IMR-90 (cell line): ENCODE measurements at regions not wholly inside any gene's neighbourhood (a gene's known extent, or its start where the extent isn't known, plus 50 kb on each side); places are given as distances from the start of the nearest gene placed in this dataset.

Source experiments
- ATAC-seq: fragments of 200-7000 bp; cut with Tn5 transposase; 2 replicates; pipeline ENCODE4 v1.9.1; 2020; ENCODE audit warnings: low read depth, mild to moderate bottlenecking, moderate library complexity
- BruUV-seq: library from RNA; stranded (reverse); fragments of 400-500 nt; replicated peaks from 2 replicates; lab custom pipeline; 2021; lab: Mats Ljungman, UMichigan
- CTCF ChIA-PET: fragments of 300-600 bp; formaldehyde crosslinking; extraction: SDS; loops from one replicate; lab custom pipeline; 2021; ENCODE audit warnings: antibody characterized with exemption; lab: Yijun Ruan, JAX
- POLR2A ChIA-PET: fragments of 300-600 bp; sonication (Branson Sonifier 250); formaldehyde crosslinking; loops from one replicate; lab custom pipeline; 2022; ENCODE audit warnings: antibody characterized with exemption; ENCODE audit not compliant: unreplicated experiment; lab: Charles Lee
- DNase-seq: peaks from one replicate; pipeline ENCODE4 v3.0.0; 2013
- H2AFZ ChIP-seq: replicated peaks from 2 replicates; pipeline ENCODE3; 2013; ENCODE audit warnings: low read length, mild to moderate bottlenecking; ENCODE audit not compliant: poor library complexity
- H2AK5ac ChIP-seq: 2 replicates; pipeline ENCODE4 v1.6.1; 2013; ENCODE audit warnings: low read depth, low read length, inconsistent platforms
- H2AK9ac ChIP-seq: replicated peaks from 2 replicates; pipeline ENCODE3; 2013; ENCODE audit warnings: mild to moderate bottlenecking, low read depth, low read length, moderate library complexity; ENCODE audit not compliant: poor library complexity
- H2BK120ac ChIP-seq: 2 replicates; pipeline ENCODE4 v1.6.1; 2013; ENCODE audit warnings: low read depth, low read length, inconsistent platforms
- H2BK15ac ChIP-seq: 3 replicates; pipeline ENCODE4 v1.6.1; 2013; ENCODE audit warnings: low read depth, low read length, inconsistent platforms
- H2BK20ac ChIP-seq: 2 replicates; pipeline ENCODE4 v1.6.1; 2013; ENCODE audit warnings: low read depth, mild to moderate bottlenecking, inconsistent platforms, low read length, moderate library complexity
- H2BK5ac ChIP-seq: 2 replicates; pipeline ENCODE4 v1.6.1; 2013; ENCODE audit warnings: mild to moderate bottlenecking, low read depth, low read length, inconsistent platforms; ENCODE audit not compliant: poor library complexity, severe bottlenecking
- H3K14ac ChIP-seq: replicated peaks from 2 replicates; pipeline ENCODE4 v1.6.1; 2013; ENCODE audit warnings: low read depth, low read length, inconsistent platforms
- H3K18ac ChIP-seq: 2 replicates; pipeline ENCODE4 v1.6.1; 2013; ENCODE audit warnings: low read depth, low read length, control low read depth
- H3K23ac ChIP-seq: 2 replicates; pipeline ENCODE4 v1.6.1; 2013; ENCODE audit warnings: low read depth, low read length, inconsistent platforms
- H3K27ac ChIP-seq: 2 replicates; pipeline ENCODE4 v1.5.1; 2013; ENCODE audit warnings: mild to moderate bottlenecking, control low read depth, low read length; ENCODE audit not compliant: insufficient read depth
- H3K27me3 ChIP-seq: 2 replicates; pipeline ENCODE4 v1.6.1; 2013; ENCODE audit warnings: low read length; ENCODE audit not compliant: control insufficient read depth, insufficient read depth
- H3K36me3 ChIP-seq: 2 replicates; pipeline ENCODE4 v1.6.1; 2013; ENCODE audit warnings: low read length, mixed read lengths; ENCODE audit not compliant: control insufficient read depth, insufficient read depth
- H3K4ac ChIP-seq: 2 replicates; pipeline ENCODE4 v1.6.1; 2013; ENCODE audit warnings: low read depth, low read length, inconsistent platforms
- H3K4me1 ChIP-seq: 2 replicates; pipeline ENCODE4 v1.6.1; 2013; ENCODE audit warnings: low read length, mixed read lengths; ENCODE audit not compliant: control insufficient read depth, insufficient read depth
- H3K4me2 ChIP-seq: 2 replicates; pipeline ENCODE4 v1.6.1; 2013; ENCODE audit warnings: low read depth, mild to moderate bottlenecking, control low read depth, low read length, moderate library complexity
- H3K4me3 ChIP-seq: 2 replicates; pipeline ENCODE4 v1.5.1; 2013; ENCODE audit warnings: low read depth, mild to moderate bottlenecking, control low read depth, low read length, moderate library complexity; ENCODE audit not compliant: insufficient read depth
- H3K56ac ChIP-seq: 2 replicates; pipeline ENCODE4 v1.6.1; 2013; ENCODE audit warnings: low read length, inconsistent platforms; ENCODE audit not compliant: insufficient read depth; ENCODE audit errors: extremely low read depth
- H3K79me1 ChIP-seq, 2 experiments: 2 replicates each; pipeline ENCODE4 v1.6.1; 2013; ENCODE audit warnings: low read length in 2 of 2, inconsistent platforms in 1 of 2, low read depth in 1 of 2
- H3K9ac ChIP-seq: 2 replicates; pipeline ENCODE4 v1.6.1; 2013; ENCODE audit warnings: low read depth, low read length, control low read depth
- H3K9me1 ChIP-seq: 2 replicates; pipeline ENCODE4 v1.6.1; 2013; ENCODE audit warnings: low read length, inconsistent platforms; ENCODE audit not compliant: insufficient read depth
- H3K9me3 ChIP-seq: 2 replicates; pipeline ENCODE4 v1.6.1; 2013; ENCODE audit warnings: low read length; ENCODE audit not compliant: control insufficient read depth, insufficient read depth
- H4K20me1 ChIP-seq: 2 replicates; pipeline ENCODE4 v1.6.1; 2013; ENCODE audit warnings: low read length, inconsistent platforms; ENCODE audit not compliant: insufficient read depth
- H4K5ac ChIP-seq: 2 replicates; pipeline ENCODE4 v1.6.1; 2013; ENCODE audit warnings: mild to moderate bottlenecking, low read depth, low read length, control low read depth
- H4K8ac ChIP-seq, 2 experiments: 2 replicates each; pipeline ENCODE4 v1.6.1; 2013; ENCODE audit warnings: low read depth in 2 of 2, low read length in 2 of 2, control low read depth in 1 of 2, inconsistent platforms in 1 of 2
- H4K91ac ChIP-seq: 2 replicates; pipeline ENCODE4 v1.6.1; 2013; ENCODE audit warnings: low read depth, low read length, inconsistent platforms; ENCODE audit not compliant: insufficient read depth
- BHLHE40 ChIP-seq: fragments of 150-350 bp; IDR thresholded peaks from 2 replicates; pipeline ENCODE4 v1.6.1; 2016; ENCODE audit warnings: mild to moderate bottlenecking, low read depth, low read length
- CEBPB ChIP-seq: IDR thresholded peaks from 2 replicates; pipeline ENCODE4 v1.6.1; 2012; ENCODE audit warnings: low read depth, low read length, improper control_type of control experiment
- CHD1 ChIP-seq: IDR thresholded peaks from 2 replicates; pipeline ENCODE4 v1.6.1; 2012; ENCODE audit warnings: low read depth, low read length, improper control_type of control experiment
- CTCF ChIP-seq: conservative IDR thresholded peaks from 2 replicates; pipeline ENCODE4 v1.5.1; 2012; ENCODE audit warnings: mild to moderate bottlenecking, low read depth, low read length, improper control_type of control experiment
- FOS ChIP-seq: fragments of 150-350 bp; IDR thresholded peaks from 2 replicates; pipeline ENCODE4 v1.6.1; 2016; ENCODE audit warnings: low read depth, low read length
- MAZ ChIP-seq: IDR thresholded peaks from 2 replicates; pipeline ENCODE4 v1.6.1; 2012; ENCODE audit warnings: low read depth, mild to moderate bottlenecking, low read length, improper control_type of control experiment, moderate library complexity, borderline replicate concordance
- MXI1 ChIP-seq: IDR thresholded peaks from 2 replicates; pipeline ENCODE4 v1.6.1; 2012; ENCODE audit warnings: low read depth, mild to moderate bottlenecking, low read length, moderate library complexity, borderline replicate concordance
- NFE2L2 ChIP-seq: fragments of 150-350 bp; IDR thresholded peaks from 2 replicates; pipeline ENCODE4 v1.6.1; 2016; ENCODE audit warnings: low read depth, mild to moderate bottlenecking, low read length
- RAD21 ChIP-seq: IDR thresholded peaks from 2 replicates; pipeline ENCODE4 v1.6.1; 2012; ENCODE audit warnings: low read length, improper control_type of control experiment
- RCOR1 ChIP-seq: IDR thresholded peaks from 2 replicates; pipeline ENCODE4 v1.6.1; 2012; ENCODE audit warnings: mild to moderate bottlenecking, low read length, improper control_type of control experiment; ENCODE audit not compliant: insufficient replicate concordance
- RFX5 ChIP-seq: IDR thresholded peaks from 2 replicates; pipeline ENCODE4 v1.8.0; 2012; ENCODE audit warnings: low read depth, mild to moderate bottlenecking, low read length, moderate library complexity
- SMC3 ChIP-seq: fragments of 150-350 bp; IDR thresholded peaks from 2 replicates; pipeline ENCODE4 v1.6.1; 2016; ENCODE audit warnings: low read depth, mild to moderate bottlenecking, antibody characterized with exemption, low read length, moderate library complexity
- WGBS, 2 experiments: methylation state at CpG; one replicate each; pipeline versions ENCODE4 v1.1.5 to v1.1.7; 2013; ENCODE audit warnings: missing lambda C conversion rate in 2 of 2; ENCODE audit not compliant: insufficient read length in 1 of 2; ENCODE audit errors: extremely low coverage in 2 of 2; 5-methylcytosine and 5-hydroxymethylcytosine counted together
- dilution Hi-C: fragments of 300-500 bp; cut with HindIII; formaldehyde crosslinking; loops from one replicate; pipeline ENCODE4 v1.14.3; 2018; ENCODE audit warnings: low sequenced_read_pairs; ENCODE audit not compliant: unreplicated experiment
- in situ Hi-C: fragments of 300-500 bp; cut with MboI; formaldehyde crosslinking; loops from 3 replicates; pipeline ENCODE4 v1.14.3; 2019; ENCODE audit warnings: low sequenced_read_pairs, inconsistent platforms, mixed read lengths
- intact Hi-C: fragments of 100-400 bp; cut with micrococcal nuclease; formaldehyde crosslinking; loops from 2 replicates; pipeline ENCODE4 v1.10.0; 2022
- TF ChIP-seq, protein P1 (sequence below): fragments of 150-350 bp; IDR thresholded peaks from 2 replicates; pipeline ENCODE4 v1.6.1; 2017; ENCODE audit warnings: mild to moderate bottlenecking, antibody characterized with exemption, low read length, low read depth
- TF ChIP-seq, protein P2 (sequence below): fragments of 150-350 bp; IDR thresholded peaks from 2 replicates; pipeline ENCODE4 v1.6.1; 2016; ENCODE audit warnings: low read depth, mild to moderate bottlenecking, low read length, moderate library complexity, borderline replicate concordance

DNA sequence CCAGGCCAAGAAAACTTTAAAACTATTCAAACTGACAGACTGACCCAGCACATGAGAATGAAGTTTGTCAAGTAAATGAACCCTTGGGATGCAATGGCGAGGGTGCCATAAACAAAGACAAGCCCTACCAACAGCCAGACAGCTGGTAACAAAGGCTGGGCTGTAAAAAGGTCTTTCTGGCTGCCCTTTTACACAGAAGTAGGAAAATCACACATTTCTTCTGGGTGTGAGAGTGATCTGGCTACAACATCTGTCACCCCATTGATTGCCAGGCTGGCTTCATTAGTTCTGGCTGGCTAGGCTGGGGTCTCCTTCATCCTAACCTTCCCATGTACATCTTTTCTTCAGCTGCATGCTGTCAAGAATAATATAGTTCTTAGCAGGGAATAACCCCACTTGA is 83.6 kb upstream of the FOXD3 start:
- Histone ChIP-seq H4K20me1 (no peaks in the 10 kb centered on the region), H3K4me2 (no peak overlapping the region), H3K4me3 (no peak overlapping the region), H2AFZ (no peak overlapping the region), H3K23ac (no peak overlapping the region), H2BK15ac (no peak overlapping the region), H2AK9ac (no peak overlapping the region), H3K14ac (no peak overlapping the region), H3K4me1 (no peaks in the 10 kb centered on the region), H3K79me1 (no peaks in the 10 kb centered on the region), H3K36me3 (no peaks in the 10 kb centered on the region), H3K56ac (no peak overlapping the region), H3K4ac (no peak overlapping the region), H2BK5ac (no peak overlapping the region), H2AK5ac (no peak overlapping the region), H3K27ac (no peak overlapping the region), H4K8ac (no peak overlapping the region), H3K9me3 (no peaks in the 10 kb centered on the region), H3K9ac (no peak overlapping the region), H3K27me3 (no peaks in the 10 kb centered on the region), H2BK120ac (no peak overlapping the region), H3K18ac (no peak overlapping the region), H2BK20ac (no peak overlapping the region), H3K9me1 (no peaks in the 10 kb centered on the region), H4K91ac (no peak overlapping the region), H4K5ac (no peak overlapping the region)
- no CpG with 5 or more reads among the region's 1 CpG for WGBS, 2 experiments
- ChIA-PET POLR2A (no interaction called here), CTCF (interaction anchor here (0.7 kb wide), 1 partner anchor 54 kb away, joined by 3 read pairs; no protein-coding TSS in a partner anchor)
- dilution Hi-C loops (no loop called here), intact Hi-C loops (no loop called here), in situ Hi-C loops (no loop called here)
- ATAC-seq (no peak), DNase-seq (no peak)
- BruUV-seq, result no TSS peak
- TF ChIP-seq MXI1 (no peak), NFE2L2 (no peak), RAD21 (no peak), CEBPB (no peak), RCOR1 (no peak), MAZ (no peak), CTCF (no peak), RFX5 (no peak), FOS (no peak), SMC3 (no peak), BHLHE40 (no peak), CHD1 (no peak)
- TF ChIP-seq, protein P1, sequence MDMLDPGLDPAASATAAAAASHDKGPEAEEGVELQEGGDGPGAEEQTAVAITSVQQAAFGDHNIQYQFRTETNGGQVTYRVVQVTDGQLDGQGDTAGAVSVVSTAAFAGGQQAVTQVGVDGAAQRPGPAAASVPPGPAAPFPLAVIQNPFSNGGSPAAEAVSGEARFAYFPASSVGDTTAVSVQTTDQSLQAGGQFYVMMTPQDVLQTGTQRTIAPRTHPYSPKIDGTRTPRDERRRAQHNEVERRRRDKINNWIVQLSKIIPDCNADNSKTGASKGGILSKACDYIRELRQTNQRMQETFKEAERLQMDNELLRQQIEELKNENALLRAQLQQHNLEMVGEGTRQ, result no peak
- TF ChIP-seq, protein P2, sequence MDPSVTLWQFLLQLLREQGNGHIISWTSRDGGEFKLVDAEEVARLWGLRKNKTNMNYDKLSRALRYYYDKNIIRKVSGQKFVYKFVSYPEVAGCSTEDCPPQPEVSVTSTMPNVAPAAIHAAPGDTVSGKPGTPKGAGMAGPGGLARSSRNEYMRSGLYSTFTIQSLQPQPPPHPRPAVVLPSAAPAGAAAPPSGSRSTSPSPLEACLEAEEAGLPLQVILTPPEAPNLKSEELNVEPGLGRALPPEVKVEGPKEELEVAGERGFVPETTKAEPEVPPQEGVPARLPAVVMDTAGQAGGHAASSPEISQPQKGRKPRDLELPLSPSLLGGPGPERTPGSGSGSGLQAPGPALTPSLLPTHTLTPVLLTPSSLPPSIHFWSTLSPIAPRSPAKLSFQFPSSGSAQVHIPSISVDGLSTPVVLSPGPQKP, result no peak
